NAMALWA (cell line): ENCODE measurements at regions not wholly inside any gene's neighbourhood (a gene's known extent, or its start where the extent isn't known, plus 50 kb on each side); places are given as distances from the start of the nearest gene placed in this dataset.
"Not testable (repeated sequence)": the region's sequence is repeated elsewhere in the genome, so short reads cannot be mapped to it uniquely, and the experiment has no call there.

ENCODE experiments used
- DNase-seq: peaks from one replicate; pipeline ENCODE4 v3.0.0-alpha.2; 2015; ENCODE audit warnings: low spot score

DNA sequence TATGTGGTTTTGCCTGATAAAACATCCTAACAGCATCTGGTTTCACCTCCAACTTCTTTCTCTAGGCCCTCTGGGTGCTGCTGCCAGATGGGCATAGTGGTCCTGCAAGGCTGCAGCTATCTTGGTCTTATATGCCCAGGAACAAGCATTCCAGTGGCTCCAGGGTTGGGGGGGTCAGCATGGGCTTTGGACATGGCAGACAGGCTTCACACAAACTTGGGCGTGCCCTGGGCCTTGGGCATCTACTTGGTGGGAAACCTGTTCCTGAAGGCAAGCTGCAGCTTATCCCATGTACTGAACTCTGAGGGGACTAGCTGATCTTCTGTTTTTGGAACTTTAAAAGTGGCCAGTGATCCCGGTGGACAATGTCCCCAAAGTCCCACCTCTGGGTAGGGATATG lies 54.9 kb upstream of the ZNF678 start:
- DNase-seq, result no peak

DNA sequence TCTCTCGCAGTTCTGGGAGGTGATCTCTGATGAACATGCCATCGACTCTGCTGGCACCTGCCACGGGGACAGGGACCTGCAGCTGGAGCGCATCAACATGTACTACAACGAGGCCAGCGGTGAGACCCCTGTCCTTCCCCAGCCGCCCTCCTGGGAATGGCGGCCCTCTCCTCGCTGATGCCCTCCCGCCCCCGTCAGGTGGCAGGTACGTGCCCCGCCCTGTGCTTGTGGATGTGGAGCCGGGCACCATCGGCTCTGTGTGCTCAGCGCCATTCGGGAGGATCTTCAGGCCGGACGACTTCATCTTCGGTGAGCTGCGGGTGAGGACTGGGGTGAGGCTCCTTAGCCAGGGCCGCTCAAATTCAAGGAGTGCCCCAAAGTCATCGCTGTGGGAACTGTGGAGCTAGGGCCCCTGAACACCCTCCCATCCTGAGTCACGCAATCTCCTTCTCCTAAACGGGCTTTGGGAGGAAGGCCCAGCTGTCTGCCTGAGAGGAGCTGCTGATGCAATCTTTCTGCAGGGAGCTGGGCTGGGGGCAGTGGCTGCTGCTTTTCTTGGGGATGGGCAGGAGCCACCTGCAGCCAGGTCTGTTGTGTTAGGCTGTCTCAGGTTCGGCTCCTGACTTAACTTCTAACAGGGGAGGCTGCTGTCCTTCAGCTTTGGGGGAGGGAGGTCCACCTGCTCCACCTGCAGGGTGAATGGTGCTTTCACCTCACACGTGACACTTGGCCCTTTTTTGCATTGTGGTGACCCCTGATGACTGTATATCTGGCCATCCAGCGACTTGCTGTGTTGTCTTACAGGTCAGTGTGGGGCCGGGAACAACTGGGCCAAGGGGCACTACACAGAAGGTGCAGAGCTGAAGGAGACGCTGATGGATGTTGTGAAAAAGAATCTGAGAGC lies 56.6 kb upstream of the ZNF678 start:
- DNase-seq, result not testable (repeated sequence)

- not testable (repeated sequence) for DNase-seq
Measured at GRCh38 chr1:227496045-227496444, 67.3 kb upstream of the ZNF678 start.

DNA sequence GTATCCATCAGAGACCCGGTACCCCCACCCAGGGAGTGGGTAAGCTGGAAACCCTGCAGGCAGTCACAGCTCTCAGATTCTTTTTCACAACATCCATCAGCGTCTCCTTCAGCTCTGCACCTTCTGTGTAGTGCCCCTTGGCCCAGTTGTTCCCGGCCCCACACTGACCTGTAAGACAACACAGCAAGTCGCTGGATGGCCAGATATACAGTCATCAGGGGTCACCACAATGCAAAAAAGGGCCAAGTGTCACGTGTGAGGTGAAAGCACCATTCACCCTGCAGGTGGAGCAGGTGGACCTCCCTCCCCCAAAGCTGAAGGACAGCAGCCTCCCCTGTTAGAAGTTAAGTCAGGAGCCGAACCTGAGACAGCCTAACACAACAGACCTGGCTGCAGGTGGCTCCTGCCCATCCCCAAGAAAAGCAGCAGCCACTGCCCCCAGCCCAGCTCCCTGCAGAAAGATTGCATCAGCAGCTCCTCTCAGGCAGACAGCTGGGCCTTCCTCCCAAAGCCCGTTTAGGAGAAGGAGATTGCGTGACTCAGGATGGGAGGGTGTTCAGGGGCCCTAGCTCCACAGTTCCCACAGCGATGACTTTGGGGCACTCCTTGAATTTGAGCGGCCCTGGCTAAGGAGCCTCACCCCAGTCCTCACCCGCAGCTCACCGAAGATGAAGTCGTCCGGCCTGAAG lies 69.3 kb upstream of the ZNF678 start:
- not testable (repeated sequence) for DNase-seq

- DNase-seq, result no peak
Measured at GRCh38 chr1:227490478-227490877, 72.9 kb upstream of the ZNF678 start.

DNA sequence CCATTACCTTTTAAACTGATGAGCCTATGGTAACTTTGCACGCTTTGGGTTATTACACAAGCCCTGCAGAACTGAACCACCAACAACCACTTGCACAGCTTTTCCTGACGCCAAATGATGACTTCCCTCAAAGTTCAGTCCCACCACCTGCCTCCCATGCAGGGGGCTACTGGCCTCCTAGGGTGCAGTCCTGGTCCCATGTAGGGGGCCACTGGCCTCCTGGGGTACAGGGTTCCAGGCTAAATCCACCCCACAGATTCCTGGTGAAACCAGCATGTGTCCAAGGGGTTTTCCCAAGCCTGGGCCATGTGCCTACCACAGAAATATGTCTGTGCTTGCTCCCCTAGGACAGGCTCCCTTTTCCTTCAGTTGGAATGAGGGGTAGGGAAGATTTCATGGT lies 73.4 kb upstream of the ZNF678 start:
- DNase-seq, result no peak

DNA sequence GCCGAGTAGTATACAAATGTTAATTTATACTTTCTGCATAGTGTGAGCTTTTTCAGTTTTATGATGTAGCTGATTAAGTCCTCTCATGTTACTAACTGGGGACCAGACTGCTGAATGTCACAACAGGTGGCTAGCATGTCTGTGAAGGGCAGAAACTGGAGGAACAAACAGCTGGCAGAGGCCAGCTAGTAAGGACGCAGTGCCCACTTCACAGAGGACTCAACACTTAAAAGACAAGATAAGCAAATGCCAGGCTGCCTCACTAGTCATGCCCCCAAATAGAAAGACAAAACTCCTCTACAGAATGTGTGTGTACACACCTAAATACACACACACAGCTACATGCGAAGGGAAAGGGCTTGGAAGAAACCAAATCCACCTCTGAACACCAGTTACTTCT lies 73.8 kb upstream of the ZNF678 start:
- no peak for DNase-seq

DNA sequence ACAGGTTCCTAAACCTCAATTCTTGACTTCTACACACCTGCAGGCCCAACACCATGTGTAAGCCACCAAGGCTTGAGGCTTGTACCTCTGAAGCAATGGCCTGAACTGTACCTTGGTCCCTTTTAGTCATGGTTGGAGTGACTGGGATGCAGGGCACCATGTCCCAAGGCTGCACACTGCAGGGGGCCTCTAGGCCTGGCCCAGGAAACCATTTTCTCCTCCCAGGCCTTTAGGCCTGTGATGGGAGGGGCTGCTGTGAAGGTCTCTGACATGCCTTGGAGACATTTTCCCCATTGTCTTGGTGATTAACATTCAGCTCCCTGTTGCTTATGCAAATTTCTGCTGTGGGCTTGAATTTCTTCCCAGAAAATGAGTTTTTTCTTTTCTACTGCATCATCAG lies 75.8 kb upstream of the ZNF678 start:
- DNase-seq, result no peak

DNA sequence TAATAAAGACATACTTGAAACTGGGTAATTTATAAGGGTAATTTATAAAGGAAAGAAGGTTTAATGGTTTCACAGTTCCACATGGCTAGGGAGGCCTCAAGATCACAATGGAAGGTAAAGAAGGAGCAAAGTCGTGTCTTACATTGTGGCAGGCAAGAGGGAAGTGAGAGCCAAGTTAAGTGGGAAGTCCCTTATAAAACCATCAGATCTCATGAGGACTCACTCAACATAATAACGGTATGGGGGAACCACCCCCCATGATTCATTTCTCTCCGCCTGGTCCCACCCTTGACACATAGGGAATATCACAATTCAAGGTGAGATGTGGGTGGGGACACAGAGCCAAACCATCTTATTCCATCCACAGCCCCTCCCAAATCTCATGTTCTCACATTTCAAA lies 76.8 kb upstream of the ZNF678 start:
- no peak for DNase-seq

- DNase-seq, result no peak
Measured at GRCh38 chr1:227482023-227482299, 81.4 kb upstream of the ZNF678 start.

DNA sequence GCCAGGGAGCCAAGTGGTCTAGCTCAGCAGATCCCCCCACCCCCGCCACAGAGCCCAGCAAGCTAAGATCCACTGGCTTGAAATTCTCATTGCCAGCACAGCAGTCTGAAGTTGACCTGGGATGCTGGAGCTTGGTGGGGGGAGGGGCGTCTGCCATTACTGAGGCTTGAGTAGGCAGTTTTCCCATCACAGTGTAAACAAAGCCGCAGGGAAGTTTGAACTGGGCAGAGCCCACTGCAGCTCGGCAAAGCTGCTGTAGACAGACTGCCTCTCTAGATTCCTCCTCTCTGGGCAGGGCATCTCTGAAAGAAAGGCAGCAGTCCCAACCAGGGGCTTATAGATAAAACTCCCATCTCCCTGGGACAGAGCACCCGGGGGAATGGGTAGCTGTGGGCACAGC lies 89.3 kb upstream of the ZNF678 start:
- not testable (repeated sequence) for DNase-seq

GRCh38 chr1:227472772-227473171 lies 90.6 kb upstream of the ZNF678 start:
- DNase-seq, result no peak

DNA sequence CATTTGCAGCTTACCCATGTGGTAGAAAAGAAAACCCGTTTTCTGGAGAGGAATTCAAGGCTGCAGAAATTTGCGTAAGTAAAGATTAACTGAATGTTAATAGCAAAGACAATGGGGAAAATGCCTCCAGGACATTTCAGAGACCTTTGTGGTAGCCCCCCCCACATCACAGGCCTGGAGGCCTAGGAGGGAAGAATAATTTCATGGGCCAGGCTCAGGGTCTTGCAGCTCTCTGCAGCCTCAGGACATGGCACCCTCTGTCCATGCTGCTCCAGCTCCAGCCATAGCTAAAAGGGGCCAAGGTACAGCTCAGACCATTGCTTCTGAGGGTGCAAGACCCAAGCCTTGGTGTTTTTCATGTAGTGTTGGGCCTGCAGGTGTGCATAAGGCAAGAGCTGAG lies 92.7 kb upstream of the ZNF678 start:
- DNase-seq, result no peak

GRCh38 chr1:227469708-227470107 lies 93.6 kb upstream of the ZNF678 start:
- no peak for DNase-seq

GRCh38 chr1:227466039-227466645 lies 97.2 kb upstream of the ZNF678 start:
- DNase-seq, result no peak

GRCh38 chr1:227465256-227465655 lies 98.1 kb upstream of the ZNF678 start:
- no peak for DNase-seq

DNA sequence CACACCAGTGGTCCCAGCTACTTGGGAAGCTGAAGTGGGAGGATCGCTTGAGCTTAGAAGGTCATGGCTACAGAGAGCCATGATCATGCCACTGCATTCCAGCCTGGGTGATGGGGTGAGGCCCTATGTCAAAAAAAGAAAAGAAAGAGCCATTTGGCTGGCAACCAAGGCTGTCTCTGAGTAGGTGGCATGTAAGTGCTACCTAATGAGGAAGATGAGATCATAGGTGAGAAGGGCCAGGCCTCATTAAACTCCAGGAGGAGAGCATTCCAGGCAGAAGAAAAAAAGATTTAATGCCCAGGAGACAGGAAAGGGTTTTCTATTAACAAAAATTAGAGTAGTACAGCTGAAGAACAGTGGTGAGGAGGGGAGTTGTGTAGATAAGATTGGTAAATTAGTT lies 103.4 kb upstream of the ZNF678 start:
- DNase-seq, result no peak

DNA sequence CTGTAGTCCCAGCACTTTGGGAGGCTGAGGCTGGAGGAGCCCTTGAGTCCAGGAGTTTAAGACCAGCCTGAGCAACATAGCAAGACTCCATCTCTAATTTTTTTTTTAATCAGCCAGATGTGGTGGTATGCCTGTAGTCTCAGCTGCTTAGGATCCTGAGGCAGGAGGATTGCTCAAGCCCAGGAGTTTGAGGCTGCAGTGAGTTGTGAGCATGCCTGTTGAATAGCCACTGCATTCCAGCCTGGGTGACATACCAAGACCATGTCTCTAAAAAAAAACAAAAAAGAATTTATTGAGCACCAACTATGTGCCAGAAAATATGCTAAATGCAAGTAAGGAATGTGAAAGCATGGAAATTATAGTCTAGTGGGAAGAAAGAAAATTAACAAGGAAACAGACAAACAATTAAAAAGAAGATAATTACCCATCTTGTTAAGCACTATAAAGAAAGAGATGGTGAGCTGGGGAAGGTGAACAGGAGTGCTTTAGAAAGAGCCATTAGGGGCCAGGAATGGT lies 104.0 kb upstream of the ZNF678 start:
- DNase-seq, result no peak

- DNase-seq, result no peak
Measured at GRCh38 chr1:227454686-227455085, 108.7 kb upstream of the ZNF678 start.

DNA sequence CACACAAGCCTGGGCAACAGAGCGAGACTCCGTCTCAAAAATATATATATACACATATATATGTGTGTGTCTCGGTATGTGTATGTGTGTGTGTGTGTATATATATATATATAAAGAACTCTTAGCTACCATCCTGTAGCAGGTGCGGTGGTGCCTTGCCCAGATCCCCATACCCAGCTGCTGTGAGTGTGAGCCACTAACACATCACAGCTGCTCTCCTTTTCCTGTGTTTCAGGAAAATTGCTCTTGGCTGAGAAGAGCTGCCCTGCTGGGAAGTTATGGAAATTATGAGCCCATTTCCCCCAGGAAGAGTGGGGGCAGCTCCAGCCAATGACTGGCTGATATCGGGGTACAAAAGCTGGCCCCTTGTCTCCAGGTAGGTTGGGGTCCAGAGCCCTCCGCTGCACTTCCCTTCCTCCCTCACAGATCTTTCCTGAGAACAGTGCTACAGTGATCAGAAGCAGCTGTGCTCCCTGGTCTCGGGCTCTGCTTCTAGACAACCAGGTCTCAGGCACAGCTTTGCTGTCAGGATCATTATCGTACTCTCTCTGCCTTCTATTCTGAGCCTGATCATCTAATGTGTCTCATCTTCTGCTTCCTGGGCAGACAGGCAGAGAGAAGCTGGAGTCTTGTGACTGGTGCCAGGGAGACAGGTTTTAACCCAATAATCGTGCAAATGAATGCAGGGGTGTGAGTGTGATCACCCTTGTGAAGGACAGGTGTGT lies 109.6 kb upstream of the ZNF678 start:
- no peak for DNase-seq

DNA sequence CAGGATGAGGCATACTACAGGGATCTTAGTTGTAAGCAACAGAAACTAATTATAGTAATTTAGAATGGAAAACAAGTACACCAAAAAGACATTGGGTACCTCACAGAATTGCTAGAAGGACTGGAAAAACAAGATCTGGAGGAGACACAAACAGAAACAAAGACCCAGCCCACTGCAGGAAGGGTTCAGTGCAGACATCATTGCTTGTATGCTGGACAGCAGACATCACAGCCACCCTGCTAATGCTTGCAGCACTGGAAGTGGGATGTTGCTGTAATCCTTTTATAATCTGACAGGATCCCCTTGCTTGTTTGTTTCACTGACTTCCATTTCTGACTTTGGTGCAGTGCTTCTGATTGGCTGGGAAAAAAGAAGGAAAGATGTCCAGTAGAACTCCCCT lies 111.4 kb upstream of the ZNF678 start:
- DNase-seq, result no peak

DNA sequence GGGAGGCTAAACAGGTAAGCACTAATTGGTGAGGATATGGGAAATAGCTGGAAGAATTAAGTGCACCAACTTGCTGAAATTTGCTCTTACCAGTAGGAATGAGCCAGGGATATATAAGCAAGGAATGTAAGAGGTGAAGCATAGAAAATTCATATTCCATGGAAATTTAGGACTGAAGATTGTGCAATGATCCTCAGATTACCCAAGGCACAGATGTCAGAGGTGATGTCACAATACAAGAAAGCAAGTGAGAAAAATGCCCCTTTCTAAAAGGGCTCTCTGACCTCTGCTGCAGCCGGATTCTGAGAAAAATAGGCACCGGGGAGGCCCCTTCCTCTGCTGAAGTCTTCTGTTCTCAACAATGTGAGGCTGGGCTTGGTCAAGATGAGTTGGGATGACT lies 112.3 kb upstream of the ZNF678 start:
- no peak for DNase-seq
